ENCODE measurements at regions not wholly inside any gene's neighbourhood (a gene's known extent, or its start where the extent isn't known, plus 50 kb on each side); places are given as distances from the start of the nearest gene placed in this dataset.

- no peaks in the 10 kb centered on the region for H3K4me1 ChIP-seq (ENCODE audit: control insufficient read depth, insufficient read depth, low read length)
- BruUV-seq (replicated peaks): no TSS peak
- H3K9me3 ChIP-seq (ENCODE audit: control insufficient read depth, insufficient read depth, low read depth, low read length): no peaks in the 10 kb centered on the region
- ATAC-seq (no peak), DNase-seq (ENCODE audit: low read depth, low spot score) (no peak)
- no peak overlapping the region for H3K4me3 ChIP-seq (ENCODE audit: low read depth in 2 of 2, low read length in 2 of 2)
- TF ChIP-seq CTCF (IDR thresholded peaks at IDR 0.05): no peak
- no peak for TF ChIP-seq REST (IDR thresholded peaks at IDR 0.05; ENCODE audit: insufficient read depth in 1 of 2, low read depth in 2 of 2, low read length in 1 of 2)
- no peak for TF ChIP-seq TCF7L2 (IDR thresholded peaks at IDR 0.05; ENCODE audit: low read depth, low read length)
- TF ChIP-seq POLR2AphosphoS5 (IDR thresholded peaks at IDR 0.05; ENCODE audit: low read depth, low read length): no peak
- no peak overlapping the region for H3K27ac ChIP-seq (ENCODE audit: low read length)
- ChIA-PET CTCF (no interaction called here), POLR2A (no interaction called here)
- H3K27me3 ChIP-seq (ENCODE audit: control insufficient read depth, insufficient read depth, low read length): no peaks in the 10 kb centered on the region
- H3K36me3 ChIP-seq (ENCODE audit: control insufficient read depth, insufficient read depth, low read length): no peaks in the 10 kb centered on the region
- intact Hi-C loops (cut with micrococcal nuclease; ENCODE audit: unreplicated experiment): loop anchor here (2.0 kb wide), 1 partner anchor 59 kb away; no protein-coding TSS in a partner anchor
- in situ Hi-C loops (cut with HindIII; ENCODE audit: low pct_unique_long_range_greater_than_20kb, low sequenced_read_pairs): no loop called here
Observed at GRCh38 chr13:74979703-74980102, 502.3 kb downstream of the TBC1D4 start.

- ATAC-seq (no peak), DNase-seq (ENCODE audit: low read depth, low spot score) (no peak)
- H3K36me3 ChIP-seq (ENCODE audit: control insufficient read depth, insufficient read depth, low read length): no peaks in the 10 kb centered on the region
- BruUV-seq (replicated peaks): no TSS peak
- no peak overlapping the region for H3K4me3 ChIP-seq (ENCODE audit: low read depth in 2 of 2, low read length in 2 of 2)
- TF ChIP-seq SIN3A (IDR thresholded peaks at IDR 0.05; ENCODE audit: borderline replicate concordance, insufficient read depth, low read depth, low read length) (no peak), REST (IDR thresholded peaks at IDR 0.05; ENCODE audit: insufficient read depth in 1 of 2, low read depth in 2 of 2, low read length in 1 of 2) (no peak)
- in situ Hi-C loops (cut with HindIII; ENCODE audit: low pct_unique_long_range_greater_than_20kb, low sequenced_read_pairs) (no loop called here), intact Hi-C loops (cut with micrococcal nuclease; ENCODE audit: unreplicated experiment) (loop anchor here (2.0 kb wide), 1 partner anchor 60 kb away; no protein-coding TSS in a partner anchor)
- ChIA-PET POLR2A (no interaction called here), CTCF (no interaction called here)
- H3K9me3 ChIP-seq (ENCODE audit: control insufficient read depth, insufficient read depth, low read depth, low read length): no peaks in the 10 kb centered on the region
- H3K4me1 ChIP-seq (ENCODE audit: control insufficient read depth, insufficient read depth, low read length): no peaks in the 10 kb centered on the region
- no peak overlapping the region for H3K27ac ChIP-seq (ENCODE audit: low read length)
- H3K27me3 ChIP-seq (ENCODE audit: control insufficient read depth, insufficient read depth, low read length): no peaks in the 10 kb centered on the region
Observed at GRCh38 chr13:74978591-74978990, 503.4 kb downstream of the TBC1D4 start.

Measured in Panc1 (cell line).